ENCODE measurements at regions not wholly inside any gene's neighbourhood (a gene's known extent, or its start where the extent isn't known, plus 50 kb on each side); places are given as distances from the start of the nearest gene placed in this dataset.

- TF ChIP-seq CTCF (IDR thresholded peaks at IDR 0.05; ENCODE audit: low read depth, low read length, missing input control) (no peak), JUND (IDR thresholded peaks at IDR 0.05) (no peak), TAF1 (conservative IDR thresholded peaks at IDR 0.05) (no peak), REST (IDR thresholded peaks at IDR 0.05) (no peak)
Measured at GRCh38 chr5:104967806-104968410, 1405.3 kb upstream of the NUDT12 start.

Data from liver (tissue), 3 donors.